GM19099 (cell line): ENCODE measurements at regions not wholly inside any gene's neighbourhood (a gene's known extent, or its start where the extent isn't known, plus 50 kb on each side); places are given as distances from the start of the nearest gene placed in this dataset.

ENCODE experiments used
- POLR2A ChIP-seq: IDR thresholded peaks from 3 replicates; pipeline ENCODE4 v1.6.1; 2011; ENCODE audit warnings: low read depth; ENCODE audit not compliant: insufficient read length; ENCODE audit errors: extremely low read depth

DNA sequence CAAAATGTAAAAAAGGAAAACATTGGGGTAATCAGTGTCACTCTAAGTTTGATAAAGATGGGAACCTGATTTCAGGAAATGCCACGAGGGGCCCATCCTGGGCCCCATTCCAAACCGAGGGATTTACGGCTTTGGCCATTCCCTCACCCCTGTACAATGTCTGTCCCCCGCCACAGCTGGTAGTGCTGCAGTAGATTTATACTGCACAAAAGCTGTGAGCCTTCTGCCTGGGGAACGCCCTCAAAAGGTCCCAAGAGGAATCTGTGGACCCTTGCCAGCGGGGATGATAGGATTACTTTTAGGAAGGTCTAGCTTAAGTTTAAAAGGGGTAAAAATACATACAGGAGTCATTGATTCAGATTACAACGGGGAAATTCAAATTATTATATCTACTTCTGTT lies 173.4 kb upstream of the SGCG start:
- TF ChIP-seq POLR2A, result no peak

DNA sequence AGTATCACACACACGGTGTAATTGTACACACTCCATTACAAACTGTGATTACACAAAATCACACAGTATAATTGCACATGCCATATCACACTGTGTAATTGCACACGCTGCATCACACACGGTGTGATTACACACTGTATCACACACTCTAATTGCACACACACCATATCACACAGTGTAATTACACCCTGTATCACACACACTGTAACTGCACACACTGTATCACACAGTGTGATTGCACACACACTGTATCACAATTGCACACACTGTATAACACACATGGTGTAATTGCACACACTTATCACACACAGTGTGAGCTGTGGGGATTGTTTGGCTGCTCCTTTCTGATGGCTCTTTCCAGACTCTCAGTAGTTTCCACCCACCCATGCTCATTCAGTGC lies 162.6 kb upstream of the SGCG start:
- TF ChIP-seq POLR2A, result no peak

DNA sequence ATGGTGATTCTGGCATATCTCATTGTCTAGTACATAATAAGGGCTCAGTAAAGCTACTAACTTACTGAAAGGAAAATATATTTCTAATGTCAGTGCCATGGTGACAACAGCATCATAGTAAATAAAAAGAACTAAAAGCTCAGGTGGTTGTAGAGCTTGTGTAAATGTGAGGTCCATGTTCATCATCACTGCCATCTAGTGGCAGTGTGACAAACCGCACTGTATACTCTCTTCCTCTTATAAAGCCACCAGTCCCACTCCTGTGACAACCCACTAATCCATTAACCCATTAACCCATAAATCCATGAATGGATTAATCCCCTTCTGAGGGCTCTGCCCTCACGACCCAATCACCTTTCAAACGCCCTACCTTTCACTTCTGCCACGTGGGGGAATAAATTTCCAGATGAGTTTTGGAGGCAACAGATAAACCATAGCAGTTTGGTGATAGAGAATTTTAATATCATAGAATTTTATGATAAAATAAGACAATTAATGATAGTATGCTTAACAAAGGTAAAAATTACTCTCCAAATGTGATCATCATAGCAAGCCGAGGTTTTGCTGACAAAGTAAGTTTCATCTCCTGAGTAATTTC lies 160.4 kb upstream of the SGCG start:
- no peak for TF ChIP-seq POLR2A

DNA sequence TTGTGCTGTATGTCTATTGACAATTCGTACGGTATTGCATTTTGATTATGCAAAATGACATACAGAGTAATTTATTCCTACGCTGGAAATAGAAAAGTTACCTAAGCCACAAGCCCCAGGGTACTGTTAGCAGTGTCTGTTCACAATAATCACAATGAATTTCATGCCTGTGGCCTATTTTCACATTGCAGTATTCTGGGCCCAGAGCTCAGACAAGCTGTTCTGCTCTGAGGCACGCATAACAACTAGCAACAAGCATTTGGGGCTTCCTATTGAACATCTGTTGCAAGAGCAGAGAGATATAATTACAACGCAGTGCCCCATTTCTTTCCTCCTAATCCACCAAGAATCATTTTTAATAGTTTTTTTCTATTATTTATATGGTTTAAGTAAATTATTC lies 158.9 kb upstream of the SGCG start:
- TF ChIP-seq POLR2A, result no peak

DNA sequence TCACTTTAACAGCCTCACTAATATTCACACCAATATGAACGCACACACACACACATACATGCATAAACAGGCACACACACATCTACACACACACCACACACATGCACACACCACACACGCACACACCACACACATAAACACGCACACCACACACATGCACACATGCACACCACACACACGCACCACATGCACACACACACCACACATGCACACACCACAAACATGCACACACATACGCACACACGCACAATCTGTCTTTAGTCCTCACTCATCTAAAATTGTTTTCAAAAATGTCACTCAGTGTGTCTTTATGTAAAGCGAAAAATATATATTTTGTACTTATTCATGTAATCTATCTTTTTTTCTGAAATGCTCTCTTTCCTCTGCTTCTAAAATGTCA lies 158.1 kb upstream of the SGCG start:
- TF ChIP-seq POLR2A, result no peak

DNA sequence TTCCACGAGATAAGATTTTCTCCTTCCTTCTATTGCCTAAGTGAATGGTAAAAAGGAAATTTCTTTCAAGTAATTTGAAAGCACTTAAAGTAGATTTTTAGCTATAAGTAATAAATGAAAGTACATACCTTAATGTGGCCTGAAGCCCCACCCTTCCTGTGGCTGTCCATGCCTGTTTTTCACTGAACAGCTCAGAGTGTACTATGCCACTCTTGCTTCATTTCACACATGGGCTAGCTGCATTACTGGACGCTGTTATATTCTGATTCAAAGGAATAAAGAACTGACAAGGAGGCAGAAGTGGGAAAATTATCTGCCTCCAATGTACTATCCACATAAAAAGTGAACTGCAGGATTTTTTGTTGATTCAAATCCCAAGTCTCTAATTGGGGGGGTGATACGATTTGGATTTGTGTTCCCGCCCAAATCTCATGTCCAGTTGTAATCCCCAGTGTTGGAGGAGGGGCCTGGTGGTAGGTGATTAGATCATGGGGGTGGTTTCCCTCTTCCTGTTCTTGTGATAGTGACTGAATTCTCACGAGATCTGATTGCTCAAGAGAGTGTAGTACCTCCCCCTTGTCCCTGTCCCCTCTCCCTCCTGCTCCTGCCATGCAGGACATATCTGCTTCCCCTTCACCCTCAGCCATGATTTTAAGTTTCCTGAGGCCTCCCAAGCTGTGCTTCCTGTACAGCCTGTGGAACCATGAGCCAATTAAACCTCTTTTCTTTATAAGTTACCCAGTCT lies 154.7 kb upstream of the SGCG start:
- TF ChIP-seq POLR2A, result no peak

DNA sequence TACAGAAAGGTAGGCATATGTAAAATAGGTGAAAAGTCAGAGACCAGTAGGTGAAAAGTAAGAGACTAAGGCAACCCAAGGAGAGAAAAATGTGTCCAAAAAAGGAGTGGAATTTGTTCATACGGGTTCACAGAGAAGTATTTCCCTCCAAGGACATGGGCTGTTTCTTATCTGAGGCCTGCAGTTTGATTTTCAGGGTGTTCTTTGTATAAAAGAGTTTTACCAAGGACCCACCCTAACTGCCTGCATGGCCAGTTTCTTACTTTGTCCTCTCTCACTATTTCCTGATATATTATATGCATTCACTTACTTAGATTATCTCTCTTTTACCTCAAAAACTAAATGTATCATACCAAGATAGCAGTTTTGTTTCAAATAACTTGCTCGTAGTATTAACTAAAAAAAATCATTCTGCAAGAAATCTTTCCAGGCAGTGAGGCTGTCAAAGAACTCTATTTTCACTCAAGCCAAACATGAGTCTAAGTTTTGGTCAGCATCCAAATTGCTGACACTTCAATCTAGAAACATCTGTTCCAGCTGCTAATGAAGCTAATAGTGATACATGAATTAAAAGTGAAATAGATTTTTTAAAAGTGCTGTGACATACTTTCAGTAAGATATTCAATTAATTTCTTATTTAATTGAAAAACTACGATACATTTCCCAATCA lies 141.4 kb upstream of the SGCG start:
- TF ChIP-seq POLR2A, result no peak

DNA sequence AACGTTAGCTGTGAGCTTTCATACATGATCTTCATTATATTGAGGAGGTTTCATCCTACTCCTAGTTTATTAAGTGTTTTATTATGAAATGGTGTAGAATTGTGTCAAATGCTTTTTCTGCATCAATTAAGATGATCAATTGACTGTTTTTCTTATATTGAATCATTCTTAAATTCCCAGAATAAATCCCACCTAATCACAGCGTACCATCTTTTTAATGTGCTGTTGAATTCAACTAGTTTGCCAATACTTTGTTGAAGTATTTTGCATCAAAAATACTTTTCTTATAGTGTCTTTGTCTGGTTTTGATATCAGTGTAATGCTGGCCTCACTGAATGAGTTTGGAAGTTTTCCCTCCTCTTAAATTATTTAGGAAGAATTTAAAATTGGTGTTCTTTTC lies 138.6 kb upstream of the SGCG start:
- TF ChIP-seq POLR2A, result no peak

DNA sequence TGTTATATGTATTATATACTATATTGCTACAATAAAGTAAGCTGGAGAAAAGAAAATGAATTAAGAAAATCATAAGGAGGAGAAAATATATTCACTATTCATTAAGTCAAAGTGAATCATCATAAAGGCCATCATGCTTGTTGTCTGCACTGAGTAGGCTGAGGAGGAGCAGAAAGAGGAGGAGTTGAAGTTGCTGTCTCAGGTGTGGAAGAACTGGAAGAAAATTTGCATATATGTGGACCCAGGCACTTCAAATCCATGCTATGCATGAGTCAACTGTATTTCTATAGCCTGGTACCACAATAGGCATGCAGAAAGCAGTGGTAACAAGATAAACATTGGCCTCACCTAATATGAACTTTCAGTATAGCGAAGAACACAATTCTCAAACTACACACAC lies 135.9 kb upstream of the SGCG start:
- TF ChIP-seq POLR2A, result no peak

DNA sequence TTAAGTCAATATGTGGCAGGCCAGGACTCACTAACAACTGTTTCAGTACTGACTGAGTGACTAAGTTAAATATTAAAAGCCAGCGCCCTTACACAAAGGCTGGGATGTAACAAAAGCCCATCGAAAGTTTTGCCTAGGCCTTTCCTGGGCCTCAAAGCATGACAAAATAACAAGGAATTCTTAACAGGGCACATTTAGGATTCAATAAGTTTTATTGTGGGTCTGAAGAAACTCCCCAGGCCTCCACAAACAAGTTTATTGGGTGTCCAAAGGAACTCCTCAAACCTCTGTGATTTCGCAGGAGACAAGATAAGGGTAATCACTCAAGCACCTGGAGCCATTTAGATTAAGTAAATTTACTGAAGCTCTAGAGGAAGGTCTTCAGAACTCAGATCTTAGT lies 130.7 kb upstream of the SGCG start:
- no peak for TF ChIP-seq POLR2A

DNA sequence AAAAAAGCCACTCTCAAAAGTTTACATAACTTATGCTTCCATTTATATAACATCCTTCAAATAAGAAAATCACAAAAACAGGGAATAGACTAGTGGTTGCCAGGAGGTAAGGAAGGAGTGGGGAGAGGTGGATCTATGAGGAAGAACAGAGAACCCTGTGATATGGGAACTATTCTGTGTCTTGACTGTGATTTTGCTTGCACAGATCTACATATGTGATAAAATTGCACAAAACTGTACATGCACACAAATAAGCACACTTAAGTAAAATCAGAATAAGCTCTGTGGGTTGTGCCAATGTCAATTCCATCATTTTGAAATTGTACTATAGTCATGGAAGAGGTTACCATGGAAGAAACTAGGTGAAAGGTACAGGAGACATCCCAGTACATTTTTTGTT lies 121.6 kb upstream of the SGCG start:
- no peak for TF ChIP-seq POLR2A

DNA sequence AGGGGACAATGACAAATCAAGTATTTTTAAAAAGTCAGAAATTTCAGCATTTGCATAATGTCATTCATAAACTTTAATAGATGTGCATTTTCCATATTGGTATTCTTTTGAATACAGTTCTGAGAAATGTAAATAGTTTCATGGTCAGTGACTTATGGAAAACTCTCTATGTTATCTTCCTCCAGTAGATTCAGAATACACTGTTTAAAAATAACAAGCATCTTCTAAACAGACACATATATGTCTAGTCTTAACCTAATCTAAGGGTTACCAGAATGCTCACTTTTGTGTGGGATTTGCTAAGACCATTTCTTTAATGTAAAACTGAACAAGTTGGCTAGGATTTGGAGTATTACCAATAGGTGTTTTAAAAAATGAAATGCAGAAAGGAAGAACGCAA lies 119.8 kb upstream of the SGCG start:
- no peak for TF ChIP-seq POLR2A

DNA sequence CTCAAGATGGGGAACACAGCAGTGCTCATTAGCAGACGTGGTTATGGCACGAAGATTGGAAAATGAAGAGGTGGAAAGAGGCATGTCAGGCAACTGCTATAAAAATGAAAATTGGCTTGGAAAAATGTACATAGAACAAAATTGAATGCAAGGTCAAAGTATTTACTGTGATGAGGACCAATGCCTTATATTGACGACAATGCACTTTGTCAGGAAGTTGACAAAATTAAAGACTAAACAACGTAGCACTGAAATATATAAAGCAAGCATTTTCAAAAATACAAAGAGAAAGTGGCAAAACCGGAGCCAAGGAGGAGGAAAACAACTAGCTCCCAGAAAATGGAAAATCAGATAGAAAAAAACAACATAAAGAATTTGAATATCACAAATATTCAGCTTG lies 113.7 kb upstream of the SGCG start:
- no peak for TF ChIP-seq POLR2A

DNA sequence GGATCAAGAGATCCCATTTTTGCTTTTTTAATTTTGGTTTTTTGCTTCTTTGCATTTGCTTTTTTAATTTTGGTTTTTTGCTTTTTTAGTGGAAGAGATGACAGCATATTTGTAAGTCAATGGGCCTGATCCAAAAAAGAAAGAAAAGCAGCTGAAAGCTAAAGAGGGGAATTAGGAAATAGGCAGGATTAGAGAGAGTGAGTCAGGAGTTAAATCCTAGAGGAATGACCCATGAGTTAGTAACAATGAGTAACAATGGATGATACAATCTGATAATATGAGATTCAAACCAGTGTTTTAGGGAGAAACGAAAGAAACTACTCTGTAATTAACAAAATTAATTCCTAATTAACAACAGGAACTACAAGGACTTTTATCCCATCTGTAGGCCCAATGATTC lies 111.2 kb upstream of the SGCG start:
- TF ChIP-seq POLR2A, result no peak

DNA sequence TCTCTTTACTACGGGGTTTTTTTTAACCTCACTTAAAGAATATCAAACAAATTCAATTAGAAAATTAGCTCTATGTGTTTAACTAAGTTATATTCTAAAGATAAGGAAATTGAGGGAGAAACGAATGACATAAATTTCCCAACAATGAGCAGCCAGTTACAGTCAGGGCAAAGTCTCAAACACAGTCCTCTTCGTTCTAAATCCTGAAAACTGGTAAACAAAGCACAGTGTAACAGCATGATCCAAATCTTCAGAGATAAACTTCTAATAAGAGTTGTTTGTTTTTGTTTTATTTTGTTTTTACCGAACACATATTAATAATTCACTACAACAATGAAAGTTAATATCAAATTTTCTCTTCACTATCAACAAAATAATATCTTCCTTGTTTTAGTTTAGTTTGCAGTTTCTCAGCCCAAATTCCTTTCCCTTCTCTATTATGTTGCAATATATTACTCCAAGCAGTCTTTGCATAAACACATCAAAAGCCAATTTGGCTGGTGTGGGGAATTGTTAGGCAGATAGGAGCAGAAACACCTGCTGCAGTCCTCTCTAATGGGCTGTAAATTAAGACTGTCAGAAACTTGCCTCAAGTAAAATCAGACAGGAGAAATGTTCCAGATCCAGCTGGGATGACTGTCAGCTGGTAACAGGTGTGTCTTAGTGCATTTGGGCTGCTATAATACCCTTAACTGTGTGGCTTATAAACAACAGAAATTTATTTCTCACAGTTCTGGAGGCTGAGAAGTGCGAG lies 106.5 kb upstream of the SGCG start:
- TF ChIP-seq POLR2A, result no peak

DNA sequence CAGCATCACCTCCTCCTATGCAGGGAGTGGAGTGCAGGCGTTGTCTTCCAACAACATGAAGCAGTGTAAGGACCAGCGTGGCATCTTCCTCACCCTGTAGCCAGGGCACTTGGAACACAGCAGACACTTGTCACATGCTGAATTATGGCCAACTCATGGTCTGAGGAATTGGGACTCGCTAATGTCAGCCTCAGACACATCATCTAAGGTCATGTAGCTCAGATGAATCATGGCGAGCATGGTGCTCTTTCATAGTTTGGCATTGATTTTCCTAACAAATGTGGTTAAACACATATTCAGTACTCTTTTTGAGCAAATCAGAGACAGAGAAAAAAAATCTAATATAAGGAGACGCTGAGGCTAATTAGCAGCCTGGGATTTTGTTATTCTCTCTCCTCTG lies 99.6 kb upstream of the SGCG start:
- TF ChIP-seq POLR2A, result no peak
